Tibial nerve (tissue), 3 donors: ENCODE measurements at regions not wholly inside any gene's neighbourhood (a gene's known extent, or its start where the extent isn't known, plus 50 kb on each side); places are given as distances from the start of the nearest gene placed in this dataset.

Source experiments
- CTCF ChIP-seq, 5 experiments: fragments of 200-600 bp in 3 of 5; fragments of 450-650 bp in 2 of 5; sonication (generic) in 3 of 5; IDR thresholded peaks; one replicate each; pipeline ENCODE4 v1.5.1; 2016 to 2019; ENCODE audit warnings: antibody characterized with exemption in 5 of 5, mild to moderate bottlenecking in 3 of 5, moderate library complexity in 2 of 5
- POLR2A ChIP-seq, 2 donors: fragments of 450-650 bp; IDR thresholded peaks; one replicate each; pipeline ENCODE4 v1.6.1; 2017; ENCODE audit warnings: antibody characterized with exemption in 2 of 2, mild to moderate bottlenecking in 2 of 2, moderate library complexity in 2 of 2

GRCh38 chr4:3852711-3853110 lies 86.5 kb downstream of the ADRA2C start:
- TF ChIP-seq POLR2A (IDR thresholded peaks at IDR 0.05) (no peak), CTCF (IDR thresholded peaks at IDR 0.05) (no peak)
